ENCODE measurements at regions not wholly inside any gene's neighbourhood (a gene's known extent, or its start where the extent isn't known, plus 50 kb on each side); places are given as distances from the start of the nearest gene placed in this dataset.

DNA sequence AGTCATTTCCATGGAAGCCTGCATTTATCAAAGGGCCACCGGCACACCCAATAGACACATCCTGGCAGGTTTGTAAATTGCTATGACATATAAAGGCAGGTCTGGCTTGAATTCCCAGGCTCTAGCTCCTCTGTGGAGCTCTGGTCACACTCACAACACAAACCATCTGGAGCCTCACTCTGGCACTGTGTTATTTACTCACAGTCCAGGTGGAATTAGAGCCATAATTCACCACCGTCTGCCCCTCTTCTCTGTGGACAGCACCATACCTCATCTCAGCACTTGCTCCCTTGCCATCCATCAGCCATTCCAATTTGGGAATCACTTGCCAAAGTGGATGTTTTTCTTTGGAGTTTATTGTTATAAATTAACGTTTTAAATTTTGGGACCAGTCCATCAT is 84.3 kb upstream of the OSR1 start:
- no peak overlapping the region for H3K9ac ChIP-seq (ENCODE audit: low read length)
- H3K4me2 ChIP-seq (ENCODE audit: low read length): no peak overlapping the region
- no peak overlapping the region for H3K27ac ChIP-seq (ENCODE audit: low read depth, low read length, poor library complexity, severe bottlenecking)
- no peak overlapping the region for H2AFZ ChIP-seq (ENCODE audit: low read length)
- no peaks in the 10 kb centered on the region for H4K20me1 ChIP-seq (ENCODE audit: insufficient read depth, low read length)
- no peaks in the 10 kb centered on the region for H3K9me2 ChIP-seq (ENCODE audit: low read depth, low read length)
- no peaks in the 10 kb centered on the region for H3K79me2 ChIP-seq (ENCODE audit: insufficient read depth, low read length)
- H3K36me3 ChIP-seq (ENCODE audit: insufficient read depth, low read length): no peaks in the 10 kb centered on the region
- no peaks in the 10 kb centered on the region for H3K9me3 ChIP-seq (ENCODE audit: low read length)
- TF ChIP-seq EZH2 (IDR thresholded peaks at IDR 0.05; ENCODE audit: borderline replicate concordance, low read length): no peak
- TF ChIP-seq, protein P1, sequence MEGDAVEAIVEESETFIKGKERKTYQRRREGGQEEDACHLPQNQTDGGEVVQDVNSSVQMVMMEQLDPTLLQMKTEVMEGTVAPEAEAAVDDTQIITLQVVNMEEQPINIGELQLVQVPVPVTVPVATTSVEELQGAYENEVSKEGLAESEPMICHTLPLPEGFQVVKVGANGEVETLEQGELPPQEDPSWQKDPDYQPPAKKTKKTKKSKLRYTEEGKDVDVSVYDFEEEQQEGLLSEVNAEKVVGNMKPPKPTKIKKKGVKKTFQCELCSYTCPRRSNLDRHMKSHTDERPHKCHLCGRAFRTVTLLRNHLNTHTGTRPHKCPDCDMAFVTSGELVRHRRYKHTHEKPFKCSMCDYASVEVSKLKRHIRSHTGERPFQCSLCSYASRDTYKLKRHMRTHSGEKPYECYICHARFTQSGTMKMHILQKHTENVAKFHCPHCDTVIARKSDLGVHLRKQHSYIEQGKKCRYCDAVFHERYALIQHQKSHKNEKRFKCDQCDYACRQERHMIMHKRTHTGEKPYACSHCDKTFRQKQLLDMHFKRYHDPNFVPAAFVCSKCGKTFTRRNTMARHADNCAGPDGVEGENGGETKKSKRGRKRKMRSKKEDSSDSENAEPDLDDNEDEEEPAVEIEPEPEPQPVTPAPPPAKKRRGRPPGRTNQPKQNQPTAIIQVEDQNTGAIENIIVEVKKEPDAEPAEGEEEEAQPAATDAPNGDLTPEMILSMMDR (IDR thresholded peaks at IDR 0.05; ENCODE audit: low read length): no peak
- no peaks in the 10 kb centered on the region for H3K27me3 ChIP-seq (ENCODE audit: insufficient read depth, low read length)
- H3K4me3 ChIP-seq (ENCODE audit: low read depth, low read length, poor library complexity, severe bottlenecking): no peak overlapping the region
- no peaks in the 10 kb centered on the region for H3F3A ChIP-seq (ENCODE audit: insufficient read depth, low read length)
- H3K4me1 ChIP-seq (ENCODE audit: insufficient read depth, low read length, severe bottlenecking): no peaks in the 10 kb centered on the region

- Histone ChIP-seq H3K27ac (ENCODE audit: low read depth, low read length, poor library complexity, severe bottlenecking) (no peak overlapping the region), H3K27me3 (ENCODE audit: insufficient read depth, low read length) (no peaks in the 10 kb centered on the region), H3K9me2 (ENCODE audit: low read depth, low read length) (no peaks in the 10 kb centered on the region), H2AFZ (ENCODE audit: low read length) (no peak overlapping the region), H3K4me1 (ENCODE audit: insufficient read depth, low read length, severe bottlenecking) (no peaks in the 10 kb centered on the region), H3K36me3 (ENCODE audit: insufficient read depth, low read length) (no peaks in the 10 kb centered on the region), H3K4me3 (ENCODE audit: low read depth, low read length, poor library complexity, severe bottlenecking) (no peak overlapping the region), H3K9ac (ENCODE audit: low read length) (no peak overlapping the region), H3F3A (ENCODE audit: insufficient read depth, low read length) (no peaks in the 10 kb centered on the region), H4K20me1 (ENCODE audit: insufficient read depth, low read length) (no peaks in the 10 kb centered on the region), H3K4me2 (ENCODE audit: low read length) (no peak overlapping the region), H3K9me3 (ENCODE audit: low read length) (no peaks in the 10 kb centered on the region), H3K79me2 (ENCODE audit: insufficient read depth, low read length) (no peaks in the 10 kb centered on the region)
- TF ChIP-seq, protein P1 (IDR thresholded peaks at IDR 0.05; ENCODE audit: low read length): no peak
- no peak for TF ChIP-seq EZH2 (IDR thresholded peaks at IDR 0.05; ENCODE audit: borderline replicate concordance, low read length)
Observed at GRCh38 chr2:19439081-19439480, 80.7 kb upstream of the OSR1 start.

- no peaks in the 10 kb centered on the region for H3F3A ChIP-seq (ENCODE audit: insufficient read depth, low read length)
- H2AFZ ChIP-seq (ENCODE audit: low read length): no peak overlapping the region
- H3K4me3 ChIP-seq (ENCODE audit: low read depth, low read length, poor library complexity, severe bottlenecking): no peak overlapping the region
- no peaks in the 10 kb centered on the region for H4K20me1 ChIP-seq (ENCODE audit: insufficient read depth, low read length)
- H3K9ac ChIP-seq (ENCODE audit: low read length): no peak overlapping the region
- H3K36me3 ChIP-seq (ENCODE audit: insufficient read depth, low read length): no peaks in the 10 kb centered on the region
- H3K79me2 ChIP-seq (ENCODE audit: insufficient read depth, low read length): no peaks in the 10 kb centered on the region
- H3K4me1 ChIP-seq (ENCODE audit: insufficient read depth, low read length, severe bottlenecking): no peaks in the 10 kb centered on the region
- H3K4me2 ChIP-seq (ENCODE audit: low read length): no peak overlapping the region
- TF ChIP-seq, protein P1 (IDR thresholded peaks at IDR 0.05; ENCODE audit: low read length): no peak
- TF ChIP-seq EZH2 (IDR thresholded peaks at IDR 0.05; ENCODE audit: borderline replicate concordance, low read length): no peak
- no peak overlapping the region for H3K27ac ChIP-seq (ENCODE audit: low read depth, low read length, poor library complexity, severe bottlenecking)
- H3K27me3 ChIP-seq (ENCODE audit: insufficient read depth, low read length): no peaks in the 10 kb centered on the region
- no peaks in the 10 kb centered on the region for H3K9me2 ChIP-seq (ENCODE audit: low read depth, low read length)
- H3K9me3 ChIP-seq (ENCODE audit: low read length): no peaks in the 10 kb centered on the region
Observed at GRCh38 chr2:19435815-19436214, 77.4 kb upstream of the OSR1 start.

Data from OCI-LY1 (cell line).